CD4-positive, alpha-beta T cell treated with Interleukin-12 subunit alpha and Interleukin-12 subunit beta, for 1 hour (primary cell): ENCODE measurements at regions not wholly inside any gene's neighbourhood (a gene's known extent, or its start where the extent isn't known, plus 50 kb on each side); places are given as distances from the start of the nearest gene placed in this dataset.

Source experiments
- DNase-seq: peaks from one replicate; pipeline ENCODE4 v3.0.0-alpha.2; 2020

- no peak for DNase-seq
Observed at GRCh38 chr5:81855591-81855990, 104.7 kb upstream of the SSBP2 start.

DNA sequence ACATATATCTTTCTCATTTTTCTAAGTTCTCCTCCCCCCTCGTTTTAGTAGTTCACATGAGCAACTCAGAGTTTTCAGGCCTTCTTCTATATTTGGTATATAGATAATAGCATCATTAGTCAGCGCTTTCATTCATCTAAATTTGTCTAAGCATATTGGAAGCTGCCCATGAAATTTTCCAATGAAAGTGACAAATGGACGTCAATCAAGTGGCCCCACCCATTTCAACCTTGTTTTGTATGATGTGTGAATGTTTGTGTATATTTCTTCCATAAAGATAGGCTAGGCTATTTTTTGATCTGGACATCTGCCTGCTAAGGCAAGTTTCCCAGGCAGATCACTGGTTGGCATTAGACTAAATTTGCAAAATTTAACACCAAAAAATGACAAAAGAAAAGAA lies 104.0 kb upstream of the SSBP2 start:
- no peak for DNase-seq

- DNase-seq = no peak
Observed at GRCh38 chr5:81854485-81854884, 103.6 kb upstream of the SSBP2 start.

DNA sequence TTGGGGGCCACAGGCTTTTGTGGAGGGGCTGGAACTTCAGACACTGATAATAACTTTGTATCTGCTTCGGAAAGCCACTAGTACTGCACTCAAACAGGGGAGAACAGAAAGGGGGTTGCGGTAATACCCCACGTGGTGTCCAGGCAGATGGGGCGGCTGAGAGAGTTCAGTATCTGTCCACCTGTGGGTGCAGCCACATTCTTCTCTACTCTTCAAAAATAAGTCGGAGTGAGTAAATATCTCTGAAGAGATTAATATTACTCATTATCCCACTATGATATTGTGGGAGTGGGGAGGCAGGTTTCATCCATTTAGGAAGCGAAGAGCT lies 102.1 kb upstream of the SSBP2 start:
- no peak for DNase-seq

GRCh38 chr5:81852291-81853029 lies 101.6 kb upstream of the SSBP2 start:
- no peak for DNase-seq

DNA sequence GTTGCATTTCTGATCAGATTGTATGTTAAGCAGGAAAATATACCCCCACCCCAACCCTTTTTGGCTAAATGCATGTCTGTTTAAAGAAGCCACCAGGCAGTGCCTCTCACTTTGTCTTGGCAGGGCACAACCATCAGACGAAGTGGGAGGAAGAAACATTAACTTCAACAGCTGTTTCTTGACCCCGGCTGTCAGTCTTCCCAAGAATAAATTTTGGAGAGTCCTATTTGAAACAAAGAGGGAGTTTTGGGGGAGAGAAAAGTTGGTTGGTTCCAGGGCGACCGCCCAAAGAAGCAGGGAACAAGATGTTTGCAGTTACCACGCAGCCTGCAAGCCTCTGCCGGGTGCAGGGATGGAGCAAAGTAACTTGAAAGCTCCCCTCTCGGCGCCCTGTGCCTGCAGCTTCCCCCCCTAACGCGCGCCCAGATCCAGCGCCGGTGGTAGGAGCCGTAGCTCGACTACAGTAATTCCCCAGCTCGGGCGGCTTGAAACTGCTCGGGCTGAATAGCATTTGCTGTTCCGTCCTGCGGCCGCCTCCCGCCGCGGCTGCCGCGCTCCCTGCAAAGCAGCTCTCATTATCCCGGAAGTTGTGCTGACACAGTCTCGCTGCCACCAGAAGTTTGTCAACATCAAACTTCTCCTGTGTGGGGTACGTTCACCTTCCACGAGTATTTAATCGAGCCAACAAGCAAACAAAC lies 100.7 kb upstream of the SSBP2 start:
- DNase-seq = peak; percentile 92

GRCh38 chr5:81850501-81851357 lies 99.8 kb upstream of the SSBP2 start:
- no peak for DNase-seq

GRCh38 chr5:81849770-81850367 lies 99.0 kb upstream of the SSBP2 start:
- DNase-seq = no peak

GRCh38 chr5:81848362-81848880 lies 97.5 kb upstream of the SSBP2 start:
- no peak for DNase-seq

- DNase-seq = no peak
Observed at GRCh38 chr5:81846301-81846700, 95.4 kb upstream of the SSBP2 start.

DNA sequence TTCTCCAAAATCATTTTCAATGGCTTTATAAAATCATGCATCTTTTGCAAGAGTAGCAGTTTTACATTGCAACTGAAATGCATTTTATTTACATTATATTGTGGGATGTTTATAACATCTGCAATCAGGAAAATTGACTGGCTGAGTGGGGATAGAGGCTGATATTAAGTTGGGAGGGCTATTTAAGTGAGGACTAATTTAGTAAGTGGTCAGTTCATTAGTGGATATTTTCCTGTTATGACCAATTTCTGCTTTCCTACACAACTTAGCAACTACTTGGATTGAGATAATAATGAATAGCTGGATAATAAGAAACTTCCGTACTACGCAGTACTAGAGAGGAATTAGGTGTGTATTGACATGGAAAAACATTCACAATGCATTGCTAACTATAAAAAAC lies 92.9 kb upstream of the SSBP2 start:
- no peak for DNase-seq

DNA sequence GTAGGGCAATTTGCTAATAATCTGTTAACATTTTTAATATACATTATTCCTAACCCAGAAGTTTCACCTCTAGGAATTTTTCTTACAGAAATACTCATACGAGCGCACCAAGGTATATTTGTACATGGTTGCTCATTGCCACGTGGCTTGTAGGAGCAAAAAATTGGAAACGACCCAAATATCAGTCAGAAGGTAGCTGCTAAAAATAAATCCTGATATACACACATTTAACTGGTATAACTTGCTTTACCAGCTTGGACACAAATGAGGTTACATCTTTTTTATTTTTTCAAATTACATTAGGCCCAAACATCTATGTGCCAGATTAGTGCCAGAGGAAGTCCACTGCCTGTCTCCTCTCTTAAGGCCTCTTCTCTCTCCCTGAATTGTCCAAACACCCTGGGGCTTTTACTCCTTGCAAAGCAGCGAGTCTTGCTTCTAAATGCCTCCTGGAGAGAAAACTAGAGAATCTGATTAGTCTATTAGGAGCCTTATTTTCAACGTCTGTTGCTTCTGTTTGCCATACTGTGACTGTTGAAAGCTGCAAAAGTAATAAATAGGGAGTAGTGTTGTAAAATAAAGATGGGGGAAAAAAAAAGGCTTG lies 92.0 kb upstream of the SSBP2 start:
- no peak for DNase-seq

GRCh38 chr5:81839034-81839433 lies 88.1 kb upstream of the SSBP2 start:
- no peak for DNase-seq

GRCh38 chr5:81838307-81838906 lies 87.5 kb upstream of the SSBP2 start:
- DNase-seq = peak; percentile 52

- no peak for DNase-seq
Observed at GRCh38 chr5:81837667-81838306, 86.9 kb upstream of the SSBP2 start.

DNA sequence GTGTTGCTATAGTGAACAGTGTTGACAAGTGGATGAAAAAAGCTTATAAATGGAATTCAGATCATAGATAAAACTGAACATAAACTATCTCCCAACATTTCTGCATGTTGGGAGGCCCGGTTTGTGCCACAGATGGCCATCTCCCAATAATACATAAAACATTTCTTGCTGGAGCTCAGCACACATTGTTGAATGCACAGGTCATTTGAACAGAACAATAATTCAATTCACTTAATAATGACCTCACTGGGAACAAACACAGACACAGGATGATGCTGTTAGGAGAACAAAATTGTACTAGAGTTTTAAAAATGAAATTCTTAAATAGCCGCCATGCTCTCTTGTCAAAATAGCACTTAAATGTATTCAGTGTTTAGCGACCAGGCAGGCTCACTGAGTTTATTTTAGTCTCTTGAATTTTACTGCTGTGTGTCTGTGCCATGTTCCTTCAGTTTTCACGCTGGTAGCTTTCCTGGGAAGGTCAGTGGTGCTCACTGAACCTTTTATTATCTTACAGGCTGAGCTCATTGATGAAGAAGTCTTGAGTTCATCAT lies 85.0 kb upstream of the SSBP2 start:
- DNase-seq = no peak

DNA sequence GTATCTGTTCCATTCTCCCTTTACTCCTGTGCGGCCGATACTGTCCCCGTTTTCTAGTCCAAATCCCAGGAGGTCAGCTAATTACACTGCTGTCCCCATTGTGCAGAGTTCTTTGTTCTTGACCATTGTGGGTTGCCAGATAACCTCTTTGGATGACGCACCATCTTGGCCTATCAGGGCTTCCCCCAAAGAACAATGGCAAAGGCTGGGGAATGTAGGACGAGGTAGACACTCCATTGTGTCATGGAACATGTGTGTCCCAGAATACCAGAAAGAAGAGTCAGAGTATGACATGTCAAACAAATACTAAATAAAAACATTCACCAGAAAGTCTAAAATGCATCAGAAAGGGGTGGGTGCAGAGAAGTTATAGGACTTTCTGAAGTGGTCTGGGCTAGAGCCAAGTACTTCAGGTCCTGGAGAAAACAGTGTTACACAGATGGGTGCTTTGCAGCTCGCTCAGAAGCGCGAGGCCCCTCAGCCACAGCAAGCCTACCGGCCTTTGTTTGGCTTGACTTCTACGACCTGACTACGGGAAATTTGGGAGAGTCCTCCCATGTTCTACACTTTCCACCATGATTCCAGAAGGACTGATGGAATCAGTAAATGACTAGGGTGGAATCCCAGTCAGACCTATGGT lies 83.2 kb upstream of the SSBP2 start:
- DNase-seq = no peak

GRCh38 chr5:81830596-81830995 lies 79.7 kb upstream of the SSBP2 start:
- no peak for DNase-seq

- DNase-seq = no peak
Observed at GRCh38 chr5:81829242-81829641, 78.3 kb upstream of the SSBP2 start.

DNA sequence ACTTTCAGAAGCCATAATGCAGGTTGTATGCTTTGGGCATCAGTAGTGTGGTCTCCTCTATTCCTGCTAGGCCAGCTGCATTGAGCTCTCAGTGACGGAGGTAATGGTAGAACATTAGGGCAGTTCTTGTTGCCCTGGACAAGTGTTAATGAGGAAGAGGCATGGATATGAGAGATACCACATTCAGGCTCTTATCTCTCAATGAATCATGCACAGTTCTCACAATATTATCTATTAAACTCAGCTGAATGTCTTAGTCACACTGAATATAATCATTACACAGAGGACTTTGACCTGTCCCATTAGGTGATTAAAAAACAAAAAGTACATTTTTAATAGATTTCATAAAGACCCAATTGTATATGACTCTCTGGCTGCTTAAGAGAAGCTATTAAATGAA lies 76.6 kb upstream of the SSBP2 start:
- no peak for DNase-seq

DNA sequence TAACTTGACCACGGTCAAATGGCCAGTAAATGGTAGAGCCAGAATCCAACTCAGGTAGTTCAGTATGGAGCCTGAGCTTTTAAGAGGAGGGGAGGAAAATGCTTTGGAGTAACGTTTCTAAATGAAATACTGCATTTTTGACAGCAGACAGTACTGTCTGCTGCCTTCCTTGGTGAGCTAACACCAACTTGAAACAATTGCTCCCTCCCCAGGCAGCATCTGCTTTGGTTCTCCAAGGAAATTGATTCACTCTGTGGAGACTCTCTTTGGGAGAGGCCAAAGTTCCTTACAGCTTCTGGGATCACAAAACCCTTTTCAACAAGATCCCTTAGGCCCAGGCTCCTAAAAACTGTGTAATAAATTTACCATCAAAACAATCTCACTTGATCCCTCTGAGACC lies 75.2 kb upstream of the SSBP2 start:
- DNase-seq = no peak
